ENCODE measurements at regions not wholly inside any gene's neighbourhood (a gene's known extent, or its start where the extent isn't known, plus 50 kb on each side); places are given as distances from the start of the nearest gene placed in this dataset.

- FAIRE-seq (no peak), DNase-seq (ENCODE audit: insufficient read length) (no peak)
- TF ChIP-seq POLR2AphosphoS5 (IDR thresholded peaks at IDR 0.05; ENCODE audit: low read depth, low read length), result no peak
- no peak for TF ChIP-seq POLR2A (IDR thresholded peaks at IDR 0.05; ENCODE audit: low read depth, low read length)
- no peak for TF ChIP-seq TAF1 (IDR thresholded peaks at IDR 0.05; ENCODE audit: borderline replicate concordance, low read depth, low read length)
Measured at GRCh38 chr6:22519237-22519636, 50.1 kb upstream of the HDGFL1 start.

Data from GM12892 (cell line).